Fibroblast of gingiva (primary cell): ENCODE measurements at regions not wholly inside any gene's neighbourhood (a gene's known extent, or its start where the extent isn't known, plus 50 kb on each side); places are given as distances from the start of the nearest gene placed in this dataset.
A peak's percentile ranks its signal among the peaks of the same experiment; 100 is the strongest.

Source experiments
- DNase-seq: peaks from one replicate; pipeline ENCODE4 v3.0.0-alpha.2; 2011; ENCODE audit warnings: low read depth

- DNase-seq = no peak
Observed at GRCh38 chr10:4053940-4054339, 268.9 kb upstream of the KLF6 start.

DNA sequence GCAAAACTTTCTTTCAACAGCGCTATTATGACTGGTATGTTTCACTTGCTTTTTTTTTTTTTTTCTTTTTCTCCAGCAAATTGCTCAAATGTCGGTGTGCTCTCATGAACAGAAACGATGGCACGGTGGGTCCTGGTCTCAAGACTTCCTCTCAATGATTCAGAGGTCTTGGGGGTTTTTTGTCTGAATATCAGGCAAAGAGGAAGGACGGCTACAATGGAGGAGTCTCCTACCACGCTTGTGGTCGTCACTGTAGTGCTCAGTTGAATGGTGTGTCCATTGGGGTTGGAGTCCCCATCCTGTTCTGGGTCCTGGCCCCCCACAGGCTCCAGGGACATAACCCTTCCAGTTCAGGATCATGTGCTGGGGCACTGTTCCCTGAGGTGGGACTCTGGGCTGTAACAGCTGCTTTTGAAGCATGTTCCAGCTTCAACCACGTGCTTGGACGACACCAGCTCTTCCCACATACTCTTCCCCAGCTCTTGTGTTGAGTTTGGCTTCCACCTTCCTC lies 266.7 kb upstream of the KLF6 start:
- DNase-seq = no peak

DNA sequence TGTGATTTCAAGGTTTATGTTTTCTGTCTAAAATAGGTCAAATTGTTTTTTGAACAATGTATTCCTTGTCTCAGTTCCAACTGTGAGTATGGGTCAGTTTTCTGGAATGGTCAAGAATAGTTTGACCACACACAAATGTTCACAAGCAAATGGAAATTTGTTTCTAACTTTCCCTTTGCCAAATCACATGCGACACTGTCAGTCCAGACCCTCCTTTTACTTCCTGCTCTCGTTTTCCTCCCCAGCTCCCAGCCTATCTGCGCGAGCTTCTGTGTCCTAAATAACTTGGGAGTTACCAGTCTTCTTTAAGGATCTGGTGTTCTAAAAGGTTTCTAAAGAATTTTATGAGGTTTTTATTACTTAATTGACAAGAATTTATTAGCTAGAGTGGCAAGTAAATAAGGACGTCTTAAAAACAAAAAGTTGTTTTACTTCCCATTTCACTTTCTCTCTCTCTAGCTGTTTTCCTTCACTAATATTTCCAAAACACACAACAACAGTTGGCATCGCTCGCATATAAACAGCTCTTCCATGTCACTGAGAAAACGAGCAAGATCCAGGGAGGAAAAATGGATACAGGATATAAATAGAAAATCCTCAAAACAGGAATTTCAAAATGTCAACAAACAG lies 266.1 kb upstream of the KLF6 start:
- peak; percentile 58 for DNase-seq

DNA sequence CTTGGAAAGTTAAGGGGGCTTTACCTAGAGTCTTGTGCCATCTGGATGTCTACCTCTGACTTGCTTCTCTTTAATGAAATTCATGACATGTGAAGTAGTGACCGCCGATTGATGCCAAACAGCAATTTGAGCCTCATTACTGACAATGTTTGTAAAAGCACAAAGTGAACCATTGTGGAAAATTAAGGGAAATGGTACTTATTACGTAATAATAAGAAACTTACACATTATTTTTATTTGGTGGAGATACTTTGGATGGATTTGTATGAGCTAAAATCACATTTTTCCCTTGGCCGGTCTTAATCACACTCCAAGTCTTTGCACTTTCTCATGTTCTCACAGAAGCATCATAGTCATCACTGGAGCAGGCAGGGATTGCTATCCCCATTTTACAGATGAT lies 265.1 kb upstream of the KLF6 start:
- no peak for DNase-seq

DNA sequence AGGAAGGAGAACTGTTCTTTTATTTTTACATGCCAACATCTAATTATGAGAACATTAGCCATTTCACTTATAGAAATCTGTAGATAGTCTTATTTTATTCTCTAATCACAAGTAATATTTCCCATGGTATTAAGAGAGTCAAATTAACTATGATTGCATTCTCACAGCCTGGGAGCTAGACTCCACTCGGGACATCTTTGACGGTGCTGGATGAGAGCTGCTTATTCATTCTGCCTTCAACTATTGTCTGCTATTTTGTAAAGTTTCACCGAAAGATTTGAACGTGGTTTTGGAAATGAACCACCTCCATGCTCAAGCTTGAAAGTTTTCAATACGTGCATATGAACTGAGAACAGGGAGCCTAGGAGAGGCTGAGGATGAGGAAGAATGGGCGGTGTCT lies 264.3 kb upstream of the KLF6 start:
- no peak for DNase-seq

- DNase-seq = no peak
Observed at GRCh38 chr10:4048236-4048864, 263.3 kb upstream of the KLF6 start.

- no peak for DNase-seq
Observed at GRCh38 chr10:4046712-4047354, 261.8 kb upstream of the KLF6 start.

DNA sequence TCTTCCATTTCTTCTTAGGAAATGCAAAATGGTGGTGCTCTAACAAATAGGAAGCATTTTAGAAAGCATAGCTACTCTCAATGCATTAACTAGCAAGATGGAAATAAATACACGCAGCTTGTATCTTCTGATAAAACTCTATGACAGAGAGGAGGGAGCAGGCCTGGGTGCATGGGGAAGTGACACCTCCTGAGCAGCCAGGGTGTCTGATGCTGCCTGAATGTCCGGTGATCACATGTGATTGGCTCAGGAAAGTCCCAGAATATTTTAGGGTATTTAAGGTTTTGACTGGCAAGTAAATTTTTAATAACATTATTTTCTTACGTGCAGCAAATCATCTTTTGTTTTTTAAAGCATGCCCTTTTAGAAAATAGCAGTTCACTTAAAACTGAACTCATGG lies 261.0 kb upstream of the KLF6 start:
- no peak for DNase-seq

DNA sequence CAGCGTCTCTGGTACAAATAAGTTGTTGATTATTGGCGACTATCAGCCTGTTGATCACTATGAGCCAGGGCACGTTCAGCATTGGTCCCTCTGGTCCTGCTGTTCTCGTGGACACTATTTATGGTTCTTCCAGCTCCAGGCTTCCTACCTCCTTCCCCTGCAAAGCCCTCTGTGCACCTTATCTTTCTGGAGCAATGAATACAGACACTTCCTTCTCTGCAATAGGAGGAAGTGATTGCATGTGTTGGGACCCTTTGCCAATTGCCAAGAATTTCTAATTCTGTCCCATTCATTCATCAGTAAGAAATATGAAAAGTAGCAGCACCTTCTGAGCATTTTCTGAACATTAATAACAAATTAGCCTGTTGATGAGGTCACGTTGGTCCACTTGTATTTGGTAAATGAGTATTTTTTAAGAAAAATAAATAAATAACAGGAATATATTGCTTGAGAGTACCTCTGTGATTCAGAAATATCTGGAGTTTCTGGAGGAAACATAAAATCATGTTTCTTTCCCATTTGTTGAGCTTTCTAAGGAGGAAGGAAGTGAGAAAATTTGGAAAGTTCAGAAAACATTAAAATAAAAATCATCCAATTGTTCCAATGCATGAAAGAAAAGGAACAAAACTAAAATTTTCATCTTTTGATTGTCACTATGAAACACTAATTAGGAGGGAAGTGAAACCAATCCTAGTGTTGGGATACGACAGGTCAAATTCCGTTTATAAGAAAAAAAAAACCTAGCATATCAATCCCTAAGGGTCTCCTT lies 259.1 kb upstream of the KLF6 start:
- no peak for DNase-seq

- DNase-seq = no peak
Observed at GRCh38 chr10:4041635-4042034, 256.6 kb upstream of the KLF6 start.

DNA sequence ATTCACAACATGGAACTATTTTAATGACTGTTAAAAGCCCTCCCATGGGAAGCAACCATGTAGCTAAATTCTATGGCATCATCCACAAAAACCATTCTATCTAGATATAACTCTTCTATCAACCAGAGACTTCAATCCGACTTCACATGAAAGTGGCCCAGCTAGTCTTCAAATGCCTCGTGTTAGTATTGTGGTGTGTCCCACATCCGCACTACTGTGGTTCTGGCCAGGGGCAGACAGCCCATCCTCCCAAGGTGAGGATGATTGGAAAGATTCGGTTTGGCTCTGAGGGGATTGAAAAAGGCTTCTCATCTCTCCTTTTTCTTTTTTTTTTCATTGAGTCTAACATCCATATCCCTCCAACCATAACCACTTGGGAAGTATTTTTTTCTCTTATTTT lies 253.0 kb upstream of the KLF6 start:
- no peak for DNase-seq

DNA sequence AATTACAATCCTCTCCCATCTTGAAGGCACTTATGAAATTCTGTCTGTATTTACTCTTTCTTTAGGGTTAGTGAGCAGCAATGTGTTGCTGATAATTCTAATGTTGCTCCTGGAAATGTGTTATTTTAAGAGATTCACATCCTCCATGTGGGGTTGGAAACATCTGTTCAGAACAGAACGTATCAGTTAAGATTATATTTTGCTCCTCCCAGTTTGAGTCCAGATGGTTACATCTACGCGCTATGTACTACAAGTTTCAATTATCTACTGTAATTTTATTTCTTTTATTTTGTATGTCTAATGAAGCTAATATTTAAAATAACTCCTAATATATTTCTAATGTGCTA lies 250.6 kb upstream of the KLF6 start:
- no peak for DNase-seq

DNA sequence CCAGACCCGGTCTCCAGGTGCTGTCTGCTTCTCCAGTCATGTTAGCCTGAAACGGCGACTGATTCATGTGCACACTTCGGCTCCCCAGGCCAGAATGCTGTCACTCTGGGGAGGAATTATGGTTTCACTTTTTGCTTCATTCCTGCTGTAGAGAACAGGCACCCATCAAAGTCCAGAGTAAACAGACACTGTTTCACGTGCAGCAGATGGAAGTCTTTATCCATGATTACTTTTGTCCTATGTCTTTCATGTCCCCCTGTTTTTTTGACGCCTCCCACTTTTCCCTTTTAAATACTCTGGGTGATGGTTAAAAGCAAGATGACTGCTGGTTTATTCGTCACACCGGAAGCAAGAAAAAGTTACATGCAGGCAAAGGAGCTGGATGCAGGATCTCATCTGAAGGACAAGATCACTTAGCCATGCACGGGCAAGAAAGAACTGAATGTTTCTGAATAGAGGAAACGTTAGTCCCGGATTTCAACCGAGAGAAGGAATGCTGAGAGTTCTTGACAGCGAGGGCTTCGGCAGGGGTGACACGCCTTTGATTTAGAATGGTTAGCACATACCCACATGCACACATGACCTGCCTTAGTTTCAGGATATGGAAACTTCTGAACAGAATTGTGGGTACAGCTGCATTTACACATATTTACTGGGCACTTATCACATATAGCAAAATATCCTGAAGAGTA lies 250.0 kb upstream of the KLF6 start:
- DNase-seq = peak; percentile 25

- no peak for DNase-seq
Observed at GRCh38 chr10:4033341-4033896, 248.4 kb upstream of the KLF6 start.

DNA sequence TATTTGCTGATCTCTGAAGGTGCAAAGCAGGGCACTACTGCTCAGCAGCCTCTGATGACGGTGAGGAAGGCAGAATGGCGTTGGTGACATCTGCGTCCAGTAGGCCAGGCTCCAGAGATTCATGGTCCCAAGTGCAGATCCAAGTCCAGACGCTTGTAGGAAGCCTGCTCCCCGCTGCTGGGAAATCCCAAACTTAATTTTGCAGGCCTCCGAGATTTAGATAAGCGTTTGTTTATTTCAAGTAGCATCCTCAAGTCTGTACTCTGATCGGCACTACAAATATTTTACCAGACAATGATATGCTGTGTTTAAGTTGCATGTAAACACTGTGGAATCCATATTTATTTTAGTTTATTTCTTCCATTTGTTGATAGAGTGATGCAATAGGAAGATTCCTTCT lies 244.9 kb upstream of the KLF6 start:
- DNase-seq = no peak

GRCh38 chr10:4028854-4029583 lies 244.0 kb upstream of the KLF6 start:
- no peak for DNase-seq

DNA sequence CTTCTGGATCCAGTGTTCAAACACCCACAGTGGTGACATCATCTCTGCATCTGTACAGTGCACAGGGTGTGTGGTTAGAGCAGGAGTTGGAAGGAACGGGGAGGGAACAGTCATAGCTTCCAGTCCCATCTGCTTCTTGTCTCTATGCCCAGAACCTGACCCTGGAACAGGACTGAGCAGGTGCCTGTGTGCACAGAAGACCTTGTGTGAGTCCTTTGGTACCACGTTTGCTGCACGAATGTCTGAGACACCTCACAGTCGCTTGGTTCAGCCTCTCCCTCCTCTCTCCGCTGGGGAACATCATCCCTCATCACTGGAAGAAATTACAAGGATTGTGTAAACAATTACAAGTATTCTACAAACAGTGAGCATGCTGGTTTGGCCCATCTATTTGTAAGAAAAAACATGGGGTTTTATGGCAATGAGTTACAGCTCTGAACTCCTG lies 243.0 kb upstream of the KLF6 start:
- DNase-seq = peak; percentile 49

GRCh38 chr10:4025339-4025738 lies 240.3 kb upstream of the KLF6 start:
- DNase-seq = no peak

DNA sequence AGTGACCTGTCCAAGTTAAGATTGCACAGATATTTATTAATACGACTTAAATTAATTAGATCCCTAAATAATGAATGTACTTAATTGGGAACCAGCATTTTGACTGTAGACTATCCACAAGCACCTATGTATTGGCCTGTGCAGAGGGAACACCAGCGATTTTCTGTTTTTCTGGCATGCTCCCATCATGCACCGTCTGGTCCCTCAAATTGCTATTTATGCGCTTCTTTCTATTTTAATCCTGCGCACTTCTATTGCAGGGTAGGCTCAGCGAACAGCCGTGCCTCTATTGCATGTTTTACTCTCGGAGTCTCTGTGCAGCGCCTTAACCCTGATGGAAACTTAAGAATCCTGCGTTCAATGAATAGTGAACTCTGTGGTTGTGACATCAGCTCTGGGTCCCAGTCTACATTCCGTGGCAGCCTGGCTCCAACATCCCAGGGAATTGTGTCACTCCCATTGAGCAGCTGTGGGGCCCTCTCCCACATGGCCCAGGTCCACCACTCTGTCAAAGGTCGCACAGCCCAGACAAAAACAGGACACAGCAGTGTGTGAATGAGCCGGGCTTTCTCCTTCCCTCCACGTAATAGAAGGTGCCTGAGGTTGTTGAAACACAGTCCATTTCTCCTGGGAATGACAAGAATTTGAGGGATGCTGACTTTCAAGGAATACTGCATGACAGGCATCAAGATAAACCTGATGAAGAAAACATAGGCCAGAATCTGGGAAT lies 239.7 kb upstream of the KLF6 start:
- no peak for DNase-seq

DNA sequence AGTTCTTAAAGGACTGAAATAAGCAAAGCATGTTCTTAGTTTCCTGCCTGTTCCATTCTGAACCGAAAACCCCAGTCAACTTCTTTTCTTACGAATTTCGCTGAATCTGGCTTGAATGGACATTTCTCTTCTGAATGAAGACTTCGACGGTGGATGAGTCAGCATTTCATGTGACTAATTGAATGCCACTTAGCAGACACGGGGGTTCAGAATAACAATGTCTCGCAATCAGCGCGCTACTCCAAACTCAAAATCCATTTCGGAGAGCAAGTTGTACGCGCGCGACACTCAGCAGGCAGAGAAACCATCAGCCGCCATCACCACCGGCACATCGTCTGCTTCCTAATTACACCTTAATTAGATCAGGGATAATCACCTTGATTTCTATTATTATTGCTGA lies 239.0 kb upstream of the KLF6 start:
- DNase-seq = no peak

- no peak for DNase-seq
Observed at GRCh38 chr10:4022473-4022872, 237.5 kb upstream of the KLF6 start.
